ENCODE measurements at regions not wholly inside any gene's neighbourhood (a gene's known extent, or its start where the extent isn't known, plus 50 kb on each side); places are given as distances from the start of the nearest gene placed in this dataset.

DNA sequence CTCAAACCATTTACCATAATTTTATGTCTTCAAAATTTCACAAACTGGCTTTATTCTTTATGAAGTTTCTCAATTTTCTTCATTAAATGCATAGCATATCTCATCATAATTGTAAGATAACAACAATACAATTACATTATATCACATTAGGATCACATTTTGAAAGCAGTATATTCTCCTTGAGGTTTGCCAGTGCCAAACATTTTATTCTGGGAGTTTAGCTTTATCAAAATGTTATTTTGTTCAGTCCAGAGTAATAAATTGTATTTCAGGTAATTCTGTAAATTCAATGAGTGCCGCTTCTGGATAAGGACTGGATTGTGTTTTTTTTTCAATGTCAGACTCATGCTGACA, 234.6 kb upstream of the MIR17HG start:
- TF ChIP-seq EZH2phosphoT487 (IDR thresholded peaks at IDR 0.05; ENCODE audit: borderline replicate concordance, low read length): no peak
- no peaks in the 10 kb centered on the region for H3K27me3 ChIP-seq (ENCODE audit: control insufficient read depth, low read length)
- H3K4me3 ChIP-seq (ENCODE audit: low read length): no peak overlapping the region
- H3K36me3 ChIP-seq (ENCODE audit: control insufficient read depth, low read length): no peaks in the 10 kb centered on the region
- H4K20me1 ChIP-seq (ENCODE audit: control insufficient read depth, insufficient read depth, low read depth, low read length): no peaks in the 10 kb centered on the region
- no peaks in the 10 kb centered on the region for H3K79me2 ChIP-seq (ENCODE audit: control insufficient read depth, low read length)
- H3K9me3 ChIP-seq (ENCODE audit: control insufficient read depth, insufficient read depth, low read length): no peaks in the 10 kb centered on the region
- no peaks in the 10 kb centered on the region for H3K4me1 ChIP-seq (ENCODE audit: control insufficient read depth, low read length)
- H3K9me2 ChIP-seq (replicated peaks; ENCODE audit: control insufficient read depth, low read length): no peaks in the 10 kb centered on the region
- no peaks in the 10 kb centered on the region for H3F3A ChIP-seq (ENCODE audit: control insufficient read depth, insufficient read depth)
- H3K4me2 ChIP-seq (ENCODE audit: low read length): no peak overlapping the region
- H3K27ac ChIP-seq (ENCODE audit: low read depth, low read length): no peak overlapping the region

DNA sequence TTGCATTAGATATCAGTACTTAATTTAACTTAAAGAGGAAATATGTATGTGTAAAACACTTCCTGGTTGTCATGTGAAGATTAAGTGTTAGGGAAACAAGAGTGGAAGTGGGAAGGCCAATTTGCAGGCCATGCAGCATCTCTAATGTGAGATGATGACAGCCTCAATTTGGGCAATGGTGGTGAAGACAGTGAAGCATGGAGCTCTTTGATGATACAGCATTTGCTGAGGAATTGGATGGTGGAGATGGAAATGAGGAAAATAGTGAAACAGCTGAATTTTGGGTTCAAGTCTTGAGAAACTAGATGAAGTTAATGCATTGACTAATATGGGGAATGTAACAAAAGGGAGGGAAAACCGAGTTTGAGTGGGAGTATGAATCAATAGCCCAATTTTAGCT, 231.7 kb upstream of the MIR17HG start:
- no peak for TF ChIP-seq EZH2phosphoT487 (IDR thresholded peaks at IDR 0.05; ENCODE audit: borderline replicate concordance, low read length)
- TF ChIP-seq, protein P1, sequence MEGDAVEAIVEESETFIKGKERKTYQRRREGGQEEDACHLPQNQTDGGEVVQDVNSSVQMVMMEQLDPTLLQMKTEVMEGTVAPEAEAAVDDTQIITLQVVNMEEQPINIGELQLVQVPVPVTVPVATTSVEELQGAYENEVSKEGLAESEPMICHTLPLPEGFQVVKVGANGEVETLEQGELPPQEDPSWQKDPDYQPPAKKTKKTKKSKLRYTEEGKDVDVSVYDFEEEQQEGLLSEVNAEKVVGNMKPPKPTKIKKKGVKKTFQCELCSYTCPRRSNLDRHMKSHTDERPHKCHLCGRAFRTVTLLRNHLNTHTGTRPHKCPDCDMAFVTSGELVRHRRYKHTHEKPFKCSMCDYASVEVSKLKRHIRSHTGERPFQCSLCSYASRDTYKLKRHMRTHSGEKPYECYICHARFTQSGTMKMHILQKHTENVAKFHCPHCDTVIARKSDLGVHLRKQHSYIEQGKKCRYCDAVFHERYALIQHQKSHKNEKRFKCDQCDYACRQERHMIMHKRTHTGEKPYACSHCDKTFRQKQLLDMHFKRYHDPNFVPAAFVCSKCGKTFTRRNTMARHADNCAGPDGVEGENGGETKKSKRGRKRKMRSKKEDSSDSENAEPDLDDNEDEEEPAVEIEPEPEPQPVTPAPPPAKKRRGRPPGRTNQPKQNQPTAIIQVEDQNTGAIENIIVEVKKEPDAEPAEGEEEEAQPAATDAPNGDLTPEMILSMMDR (IDR thresholded peaks at IDR 0.05; ENCODE audit: low read depth, low read length, poor library complexity, severe bottlenecking): no peak
- Histone ChIP-seq H4K20me1 (ENCODE audit: control insufficient read depth, insufficient read depth, low read depth, low read length) (no peaks in the 10 kb centered on the region), H3K4me3 (ENCODE audit: low read length) (no peak overlapping the region), H3F3A (ENCODE audit: control insufficient read depth, insufficient read depth) (no peaks in the 10 kb centered on the region), H3K27ac (ENCODE audit: low read depth, low read length) (no peak overlapping the region), H3K27me3 (ENCODE audit: control insufficient read depth, low read length) (no peaks in the 10 kb centered on the region), H3K79me2 (ENCODE audit: control insufficient read depth, low read length) (no peaks in the 10 kb centered on the region), H3K9me3 (ENCODE audit: control insufficient read depth, insufficient read depth, low read length) (no peaks in the 10 kb centered on the region), H3K36me3 (ENCODE audit: control insufficient read depth, low read length) (no peaks in the 10 kb centered on the region), H3K9me2 (replicated peaks; ENCODE audit: control insufficient read depth, low read length) (no peaks in the 10 kb centered on the region), H3K4me2 (ENCODE audit: low read length) (no peak overlapping the region), H3K4me1 (ENCODE audit: control insufficient read depth, low read length) (no peaks in the 10 kb centered on the region)

DNA sequence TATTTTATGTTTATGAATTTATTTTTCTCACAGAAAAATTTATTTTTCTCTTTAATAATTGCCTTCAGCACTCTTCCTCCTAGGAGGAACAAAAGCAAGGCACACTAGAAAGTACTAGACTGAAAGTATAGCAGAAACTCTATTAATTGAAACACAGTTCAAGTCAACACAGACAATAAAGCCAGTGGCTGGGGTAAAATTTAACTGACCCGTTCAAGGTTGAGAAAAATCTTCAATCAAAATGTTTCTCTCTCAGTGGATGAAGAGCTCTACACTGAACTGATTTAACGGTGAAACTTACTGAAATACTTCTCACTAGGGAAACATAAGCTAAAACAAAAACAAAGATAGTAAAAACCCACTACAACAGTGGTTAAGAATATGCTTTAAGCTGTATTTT, 230.1 kb upstream of the MIR17HG start:
- H3K36me3 ChIP-seq (ENCODE audit: control insufficient read depth, low read length): no peaks in the 10 kb centered on the region
- no peak overlapping the region for H3K4me3 ChIP-seq (ENCODE audit: low read length)
- no peaks in the 10 kb centered on the region for H3K9me2 ChIP-seq (replicated peaks; ENCODE audit: control insufficient read depth, low read length)
- H3K27ac ChIP-seq (ENCODE audit: low read depth, low read length): no peak overlapping the region
- no peaks in the 10 kb centered on the region for H3K27me3 ChIP-seq (ENCODE audit: control insufficient read depth, low read length)
- no peak overlapping the region for H3K4me2 ChIP-seq (ENCODE audit: low read length)
- H3K4me1 ChIP-seq (ENCODE audit: control insufficient read depth, low read length): no peaks in the 10 kb centered on the region
- no peaks in the 10 kb centered on the region for H4K20me1 ChIP-seq (ENCODE audit: control insufficient read depth, insufficient read depth, low read depth, low read length)
- no peaks in the 10 kb centered on the region for H3F3A ChIP-seq (ENCODE audit: control insufficient read depth, insufficient read depth)
- H3K9me3 ChIP-seq (ENCODE audit: control insufficient read depth, insufficient read depth, low read length): no peaks in the 10 kb centered on the region
- TF ChIP-seq, protein P1 (IDR thresholded peaks at IDR 0.05; ENCODE audit: low read depth, low read length, poor library complexity, severe bottlenecking): no peak
- no peak for TF ChIP-seq EZH2phosphoT487 (IDR thresholded peaks at IDR 0.05; ENCODE audit: borderline replicate concordance, low read length)
- H3K79me2 ChIP-seq (ENCODE audit: control insufficient read depth, low read length): no peaks in the 10 kb centered on the region

DNA sequence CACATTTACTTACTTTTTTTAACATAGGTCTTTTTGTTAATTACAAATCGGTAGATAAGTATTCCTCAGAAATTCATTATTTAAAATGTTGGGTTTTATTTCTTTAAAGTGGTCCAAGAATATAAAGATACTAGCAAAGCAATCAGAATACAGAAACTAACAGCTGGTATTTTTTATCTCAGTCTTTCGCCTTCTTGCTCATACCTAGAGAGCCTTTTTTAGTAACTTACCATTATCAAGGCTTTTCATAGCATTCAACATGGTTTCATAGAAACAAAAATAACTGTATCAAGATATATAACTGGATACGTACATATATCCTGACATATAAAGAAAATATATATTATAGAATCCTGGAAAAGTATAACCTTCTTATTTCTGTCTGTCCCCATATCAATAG, 227.8 kb upstream of the MIR17HG start:
- Histone ChIP-seq H3K4me1 (ENCODE audit: control insufficient read depth, low read length) (no peaks in the 10 kb centered on the region), H3K9me3 (ENCODE audit: control insufficient read depth, insufficient read depth, low read length) (no peaks in the 10 kb centered on the region), H3K36me3 (ENCODE audit: control insufficient read depth, low read length) (no peaks in the 10 kb centered on the region), H3F3A (ENCODE audit: control insufficient read depth, insufficient read depth) (no peaks in the 10 kb centered on the region), H3K79me2 (ENCODE audit: control insufficient read depth, low read length) (no peaks in the 10 kb centered on the region), H4K20me1 (ENCODE audit: control insufficient read depth, insufficient read depth, low read depth, low read length) (no peaks in the 10 kb centered on the region), H3K4me3 (ENCODE audit: low read length) (no peak overlapping the region), H3K9me2 (replicated peaks; ENCODE audit: control insufficient read depth, low read length) (no peaks in the 10 kb centered on the region), H3K27me3 (ENCODE audit: control insufficient read depth, low read length) (no peaks in the 10 kb centered on the region), H3K27ac (ENCODE audit: low read depth, low read length) (no peak overlapping the region), H3K4me2 (ENCODE audit: low read length) (no peak overlapping the region)
- TF ChIP-seq, protein P1 (IDR thresholded peaks at IDR 0.05; ENCODE audit: low read depth, low read length, poor library complexity, severe bottlenecking): no peak
- TF ChIP-seq EZH2phosphoT487 (IDR thresholded peaks at IDR 0.05; ENCODE audit: borderline replicate concordance, low read length): no peak
